Suprapubic skin (tissue), 4 donors: ENCODE measurements at regions not wholly inside any gene's neighbourhood (a gene's known extent, or its start where the extent isn't known, plus 50 kb on each side); places are given as distances from the start of the nearest gene placed in this dataset.

ENCODE experiments used
- DNase-seq, 2 donors: peaks; one replicate each; pipeline ENCODE4 v3.0.0-alpha.2; 2019; ENCODE audit warnings: low spot score in 2 of 2
- H3K27ac ChIP-seq: fragments of 200-600 bp; sonication (generic); one replicate; pipeline ENCODE4 v1.5.1; 2019
- H3K27me3 ChIP-seq: fragments of 200-600 bp; sonication (generic); one replicate; pipeline ENCODE4 v1.5.1; 2019
- H3K36me3 ChIP-seq: fragments of 200-600 bp; sonication (generic); one replicate; pipeline ENCODE4 v1.5.1; 2019
- H3K4me1 ChIP-seq: fragments of 200-600 bp; sonication (generic); one replicate; pipeline ENCODE4 v1.5.1; 2019
- H3K4me3 ChIP-seq: fragments of 200-600 bp; sonication (generic); one replicate; pipeline ENCODE4 v1.5.1; 2019; ENCODE audit warnings: mild to moderate bottlenecking
- H3K9me3 ChIP-seq: fragments of 200-600 bp; sonication (generic); one replicate; pipeline ENCODE4 v1.5.1; 2019
- CTCF ChIP-seq, 2 donors: fragments of 200-600 bp in 1 of 2; fragments of 450-650 bp in 1 of 2; sonication (generic) in 1 of 2; IDR thresholded peaks; one replicate each; pipeline ENCODE4 v1.5.1; 2016 to 2019; ENCODE audit warnings: antibody characterized with exemption in 2 of 2, mild to moderate bottlenecking in 1 of 2, moderate library complexity in 1 of 2
- EP300 ChIP-seq: sonication (generic); formaldehyde crosslinking; IDR thresholded peaks from one replicate; pipeline ENCODE4 v1.6.1; 2017; ENCODE audit warnings: antibody characterized with exemption
- POLR2A ChIP-seq, 2 donors: fragments of 450-650 bp; IDR thresholded peaks; one replicate each; pipeline ENCODE4 v1.6.1; 2017; ENCODE audit warnings: antibody characterized with exemption in 2 of 2, mild to moderate bottlenecking in 2 of 2, moderate library complexity in 2 of 2
- POLR2AphosphoS5 ChIP-seq, 3 donors: sonication (generic); formaldehyde crosslinking; IDR thresholded peaks; one replicate each; pipeline ENCODE4 v1.6.1; 2017; ENCODE audit warnings: antibody characterized with exemption in 3 of 3
- WGBS: methylation state at CpG from one replicate; pipeline ENCODE4 v1.1.5; 2018; 5-methylcytosine and 5-hydroxymethylcytosine counted together

- no peak for DNase-seq
- Histone ChIP-seq H3K4me3 (no peak overlapping the region), H3K9me3 (no peaks in the 10 kb centered on the region), H3K27me3 (no peaks in the 10 kb centered on the region), H3K36me3 (no peaks in the 10 kb centered on the region), H3K4me1 (no peaks in the 10 kb centered on the region), H3K27ac (no peak overlapping the region)
- TF ChIP-seq EP300, result no peak
- TF ChIP-seq POLR2A (IDR thresholded peaks at IDR 0.05), result no peak
- no peak for TF ChIP-seq POLR2AphosphoS5 (IDR thresholded peaks at IDR 0.05)
- TF ChIP-seq CTCF (IDR thresholded peaks at IDR 0.05), result no peak
- 35% methylated on average over 3 of the region's 3 CpGs for WGBS
These were observed 286.9 kb downstream of the FRK start for GRCh38 chr6:115773741-115774140.

GRCh38 chr6:115770851-115771250 is 289.8 kb downstream of the FRK start:
- H3K4me3 ChIP-seq, result no peak overlapping the region
- DNase-seq, result no peak
- H3K27ac ChIP-seq, result no peak overlapping the region
- no peaks in the 10 kb centered on the region for H3K9me3 ChIP-seq
- no peaks in the 10 kb centered on the region for H3K36me3 ChIP-seq
- no peaks in the 10 kb centered on the region for H3K4me1 ChIP-seq
- 88% methylated on average over 7 of the region's 7 CpGs for WGBS
- no peaks in the 10 kb centered on the region for H3K27me3 ChIP-seq
- TF ChIP-seq CTCF (IDR thresholded peaks at IDR 0.05), result no peak
- no peak for TF ChIP-seq POLR2A (IDR thresholded peaks at IDR 0.05)
- no peak for TF ChIP-seq EP300
- no peak for TF ChIP-seq POLR2AphosphoS5 (IDR thresholded peaks at IDR 0.05)

- no peaks in the 10 kb centered on the region for H3K36me3 ChIP-seq
- H3K4me3 ChIP-seq, result no peak overlapping the region
- no peaks in the 10 kb centered on the region for H3K27me3 ChIP-seq
- TF ChIP-seq EP300 (no peak), POLR2A (IDR thresholded peaks at IDR 0.05) (no peak), CTCF (IDR thresholded peaks at IDR 0.05) (no peak), POLR2AphosphoS5 (IDR thresholded peaks at IDR 0.05) (no peak)
- no peaks in the 10 kb centered on the region for H3K9me3 ChIP-seq
- H3K27ac ChIP-seq, result no peak overlapping the region
- no peaks in the 10 kb centered on the region for H3K4me1 ChIP-seq
- no peak for DNase-seq
These were observed 292.2 kb downstream of the FRK start for GRCh38 chr6:115768500-115768899.

GRCh38 chr6:115767931-115768330 is 292.8 kb downstream of the FRK start:
- Histone ChIP-seq H3K4me1 (no peaks in the 10 kb centered on the region), H3K27ac (no peak overlapping the region), H3K4me3 (no peak overlapping the region), H3K9me3 (no peaks in the 10 kb centered on the region), H3K27me3 (no peaks in the 10 kb centered on the region), H3K36me3 (no peaks in the 10 kb centered on the region)
- 46% methylated on average over 1 of the region's 1 CpG for WGBS
- no peak for DNase-seq
- TF ChIP-seq EP300 (no peak), CTCF (IDR thresholded peaks at IDR 0.05) (no peak), POLR2AphosphoS5 (IDR thresholded peaks at IDR 0.05) (no peak), POLR2A (IDR thresholded peaks at IDR 0.05) (no peak)

- Histone ChIP-seq H3K4me3 (no peak overlapping the region), H3K4me1 (no peaks in the 10 kb centered on the region), H3K27me3 (no peaks in the 10 kb centered on the region), H3K36me3 (no peaks in the 10 kb centered on the region), H3K9me3 (no peaks in the 10 kb centered on the region), H3K27ac (no peak overlapping the region)
- TF ChIP-seq CTCF (IDR thresholded peaks at IDR 0.05) (no peak), EP300 (no peak), POLR2AphosphoS5 (IDR thresholded peaks at IDR 0.05) (no peak), POLR2A (IDR thresholded peaks at IDR 0.05) (no peak)
- WGBS, result 89% methylated on average over 5 of the region's 5 CpGs
- no peak for DNase-seq
These were observed 293.8 kb downstream of the FRK start for GRCh38 chr6:115766745-115767462.
